ENCODE measurements at regions not wholly inside any gene's neighbourhood (a gene's known extent, or its start where the extent isn't known, plus 50 kb on each side); places are given as distances from the start of the nearest gene placed in this dataset.
A peak's percentile ranks its signal among the peaks of the same experiment; 100 is the strongest.

- no peak for TF ChIP-seq CTCF (IDR thresholded peaks at IDR 0.05; ENCODE audit: low read depth, low read length)
Observed at GRCh38 chr13:59367904-59368303, 795.8 kb downstream of the DIAPH3 start.

DNA sequence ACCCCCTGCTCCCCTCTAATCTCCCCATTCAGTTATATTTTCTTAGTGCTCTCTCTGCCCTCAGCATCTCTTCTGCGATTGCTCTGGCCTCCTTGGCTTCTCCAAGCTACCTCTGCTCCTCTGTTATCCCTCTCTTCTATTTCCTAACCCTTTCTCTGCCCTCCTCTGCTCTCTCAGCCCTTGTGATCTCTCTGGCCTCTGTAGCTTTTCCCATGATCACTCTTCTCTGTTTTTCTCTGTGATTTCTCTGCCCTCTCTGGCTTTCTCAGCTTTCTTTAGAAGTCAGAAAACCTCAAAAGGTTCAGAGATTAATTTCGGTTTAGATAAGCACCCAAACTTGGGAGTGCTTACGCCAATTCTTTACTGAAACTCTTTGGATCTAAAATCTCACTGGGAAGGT is 795.0 kb downstream of the DIAPH3 start:
- no peaks in the 10 kb centered on the region for H3K9me3 ChIP-seq (ENCODE audit: low read depth)
- H3K36me3 ChIP-seq: no peaks in the 10 kb centered on the region
- H3K4me1 ChIP-seq (ENCODE audit: low read depth): peaks cover 37% of the 10 kb centered on the region
- H3K4me3 ChIP-seq: no peak overlapping the region
- H3K27ac ChIP-seq: no peak overlapping the region
- no peaks in the 10 kb centered on the region for H3K27me3 ChIP-seq
- DNase-seq (ENCODE audit: low read depth in 1 of 2, low spot score in 1 of 2): peak in 1 of 2 donors; percentile 38
- TF ChIP-seq CTCF (IDR thresholded peaks at IDR 0.05; ENCODE audit: low read depth, low read length): no peak

More at GRCh38 chr13:59367904-59368303, 795.8 kb downstream of the DIAPH3 start:
- H3K27me3 ChIP-seq: no peaks in the 10 kb centered on the region
- no peak for DNase-seq (ENCODE audit: low read depth in 1 of 2, low spot score in 1 of 2)
- no peaks in the 10 kb centered on the region for H3K36me3 ChIP-seq
- no peaks in the 10 kb centered on the region for H3K9me3 ChIP-seq (ENCODE audit: low read depth)
- H3K27ac ChIP-seq: no peak overlapping the region
- H3K4me3 ChIP-seq: no peak overlapping the region
- H3K4me1 ChIP-seq (ENCODE audit: low read depth): peaks cover 29% of the 10 kb centered on the region

GRCh38 chr13:59371229-59371628 is 792.5 kb downstream of the DIAPH3 start:
- TF ChIP-seq CTCF (IDR thresholded peaks at IDR 0.05; ENCODE audit: low read depth, low read length): no peak
- H3K27me3 ChIP-seq: no peaks in the 10 kb centered on the region

DNA sequence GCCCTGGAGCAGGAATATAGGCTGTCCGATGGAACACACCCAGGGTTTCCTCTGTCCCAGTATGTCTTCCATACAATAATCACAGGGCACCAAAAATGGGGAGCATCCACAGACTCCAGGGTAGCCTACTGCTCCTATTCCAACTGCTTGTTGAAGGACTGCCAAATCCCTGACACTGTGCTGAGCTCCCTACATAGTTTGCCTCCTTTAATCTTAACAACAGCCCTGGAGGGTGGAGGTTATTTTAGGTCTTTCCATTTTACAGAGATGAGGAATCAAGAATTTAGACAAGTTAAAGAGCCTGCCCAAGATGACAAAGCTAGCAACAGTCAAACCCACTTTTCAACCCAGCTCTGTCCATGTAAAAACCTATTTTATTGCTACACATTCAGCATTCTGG is 790.4 kb downstream of the DIAPH3 start:
- no peak overlapping the region for H3K4me3 ChIP-seq
- peak; percentile 20 to 52 for DNase-seq (ENCODE audit: low read depth in 1 of 2, low spot score in 1 of 2)
- H3K27me3 ChIP-seq: no peaks in the 10 kb centered on the region
- no peak for TF ChIP-seq CTCF (IDR thresholded peaks at IDR 0.05; ENCODE audit: low read depth, low read length)
- H3K4me1 ChIP-seq (ENCODE audit: low read depth): peaks cover 45% of the 10 kb centered on the region
- H3K36me3 ChIP-seq: no peaks in the 10 kb centered on the region
- peak overlapping the region; percentile 3 for H3K27ac ChIP-seq
- H3K9me3 ChIP-seq (ENCODE audit: low read depth): no peaks in the 10 kb centered on the region

More at GRCh38 chr13:59371229-59371628, 792.5 kb downstream of the DIAPH3 start:
- H3K4me3 ChIP-seq: no peak overlapping the region
- no peaks in the 10 kb centered on the region for H3K36me3 ChIP-seq
- H3K27ac ChIP-seq: no peak overlapping the region
- no peak for DNase-seq (ENCODE audit: low read depth in 1 of 2, low spot score in 1 of 2)
- peaks cover 54% of the 10 kb centered on the region for H3K4me1 ChIP-seq (ENCODE audit: low read depth)
- H3K9me3 ChIP-seq (ENCODE audit: low read depth): no peaks in the 10 kb centered on the region

DNA sequence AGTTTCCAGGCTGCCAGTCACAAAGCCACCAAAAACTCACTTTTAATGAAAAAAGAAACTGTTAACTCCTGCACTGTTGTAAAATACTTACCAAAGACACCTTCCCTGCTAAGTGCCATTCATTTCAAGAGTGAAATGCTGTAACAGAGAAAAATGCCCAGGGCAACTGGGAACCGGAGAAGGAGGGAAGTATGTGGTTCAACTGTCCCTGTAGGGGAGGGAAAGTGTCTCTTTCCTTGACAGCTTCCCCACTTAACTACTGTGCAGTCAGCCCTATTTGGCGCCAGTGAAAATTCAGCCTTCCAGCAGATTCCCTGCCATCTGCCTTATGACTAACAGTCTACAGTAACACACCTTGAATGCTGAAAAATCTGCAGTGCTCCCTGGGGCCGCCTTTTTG is 789.0 kb downstream of the DIAPH3 start:
- H3K4me3 ChIP-seq: no peak overlapping the region
- peak in 1 of 2 donors; percentile 32 for DNase-seq (ENCODE audit: low read depth in 1 of 2, low spot score in 1 of 2)
- H3K27ac ChIP-seq: peak overlapping the region; percentile 3
- H3K9me3 ChIP-seq (ENCODE audit: low read depth): no peaks in the 10 kb centered on the region
- H3K4me1 ChIP-seq (ENCODE audit: low read depth): peaks cover 38% of the 10 kb centered on the region
- H3K36me3 ChIP-seq: no peaks in the 10 kb centered on the region
- no peaks in the 10 kb centered on the region for H3K27me3 ChIP-seq
- TF ChIP-seq CTCF (IDR thresholded peaks at IDR 0.05; ENCODE audit: low read depth, low read length): no peak

DNA sequence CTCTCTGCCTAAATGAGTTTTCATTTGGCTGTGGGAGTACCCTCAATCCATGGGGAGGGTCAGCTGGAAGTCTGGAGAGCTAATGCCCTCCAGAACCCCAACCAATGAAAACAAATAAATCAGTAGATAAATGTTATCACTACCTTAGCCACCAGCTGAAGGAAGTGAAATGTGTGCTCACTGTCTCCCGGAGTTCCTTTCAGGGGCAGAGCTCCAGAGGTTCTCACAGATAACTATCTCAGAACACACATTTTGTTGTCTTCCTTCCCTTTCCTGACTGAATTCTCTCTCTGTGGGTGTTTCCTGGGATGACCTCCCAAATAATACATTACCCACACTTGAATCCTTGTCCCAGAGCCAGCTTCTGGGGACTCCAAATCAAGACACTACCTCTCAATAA is 779.6 kb downstream of the DIAPH3 start:
- H3K36me3 ChIP-seq: no peaks in the 10 kb centered on the region
- H3K4me3 ChIP-seq: no peak overlapping the region
- H3K4me1 ChIP-seq (ENCODE audit: low read depth): no peaks in the 10 kb centered on the region
- DNase-seq (ENCODE audit: low read depth in 1 of 2, low spot score in 1 of 2): no peak
- no peaks in the 10 kb centered on the region for H3K9me3 ChIP-seq (ENCODE audit: low read depth)
- no peaks in the 10 kb centered on the region for H3K27me3 ChIP-seq
- H3K27ac ChIP-seq: no peak overlapping the region
- TF ChIP-seq CTCF (IDR thresholded peaks at IDR 0.05; ENCODE audit: low read depth, low read length): no peak
